HG02798 (cell line): ENCODE measurements at regions not wholly inside any gene's neighbourhood (a gene's known extent, or its start where the extent isn't known, plus 50 kb on each side); places are given as distances from the start of the nearest gene placed in this dataset.

Source experiments
- ATAC-seq: cut with Tn5 transposase; IDR thresholded peaks from one replicate; pipeline ENCODE4 v1.9.1; 2021; ENCODE audit warnings: mild to moderate bottlenecking; ENCODE audit not compliant: unreplicated experiment, poor library complexity

- ATAC-seq, result no peak
Observed at GRCh38 chr16:73852561-73852960, 444.1 kb upstream of the PSMD7 start.

DNA sequence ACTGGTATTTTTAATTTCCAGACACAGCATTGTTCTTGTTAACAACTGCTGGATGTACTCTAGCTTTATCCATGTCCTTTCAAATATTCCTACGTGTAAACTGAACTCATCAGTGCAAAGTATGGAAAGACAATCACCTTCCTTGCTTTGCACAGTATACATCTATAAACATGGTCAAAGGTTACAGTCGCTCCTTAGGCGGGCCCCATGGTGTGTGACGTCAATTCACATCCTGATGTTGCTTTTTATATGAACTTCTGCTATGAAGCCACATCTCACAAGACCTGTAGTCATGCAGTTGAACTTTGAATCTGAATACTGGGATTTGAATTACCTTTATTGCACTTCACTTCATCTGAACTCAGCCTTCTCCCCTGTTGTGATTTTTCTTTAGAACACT lies 447.6 kb upstream of the PSMD7 start:
- ATAC-seq, result no peak

- ATAC-seq, result no peak
Observed at GRCh38 chr16:73847090-73847489, 449.5 kb upstream of the PSMD7 start.

DNA sequence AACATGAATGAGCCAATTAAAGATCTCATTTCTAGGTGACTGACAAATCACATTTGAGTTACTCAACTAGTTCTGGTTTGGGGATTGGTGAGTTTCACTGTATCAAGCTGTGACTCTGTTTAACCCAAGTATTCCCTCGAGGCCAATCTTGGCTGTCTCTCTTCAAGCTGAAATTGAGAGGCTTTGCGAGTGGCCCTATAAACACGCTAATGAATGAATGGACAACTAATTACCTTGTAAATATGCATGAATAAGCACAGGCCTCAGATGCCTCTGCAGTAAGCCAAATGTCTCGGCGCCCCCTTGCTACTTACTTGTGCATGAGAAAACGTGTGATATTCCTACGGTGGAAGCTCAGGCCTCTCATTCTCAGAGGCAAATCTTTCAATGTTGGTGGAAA lies 450.3 kb upstream of the PSMD7 start:
- ATAC-seq, result no peak

GRCh38 chr16:73846007-73846330 lies 450.6 kb upstream of the PSMD7 start:
- ATAC-seq, result no peak

DNA sequence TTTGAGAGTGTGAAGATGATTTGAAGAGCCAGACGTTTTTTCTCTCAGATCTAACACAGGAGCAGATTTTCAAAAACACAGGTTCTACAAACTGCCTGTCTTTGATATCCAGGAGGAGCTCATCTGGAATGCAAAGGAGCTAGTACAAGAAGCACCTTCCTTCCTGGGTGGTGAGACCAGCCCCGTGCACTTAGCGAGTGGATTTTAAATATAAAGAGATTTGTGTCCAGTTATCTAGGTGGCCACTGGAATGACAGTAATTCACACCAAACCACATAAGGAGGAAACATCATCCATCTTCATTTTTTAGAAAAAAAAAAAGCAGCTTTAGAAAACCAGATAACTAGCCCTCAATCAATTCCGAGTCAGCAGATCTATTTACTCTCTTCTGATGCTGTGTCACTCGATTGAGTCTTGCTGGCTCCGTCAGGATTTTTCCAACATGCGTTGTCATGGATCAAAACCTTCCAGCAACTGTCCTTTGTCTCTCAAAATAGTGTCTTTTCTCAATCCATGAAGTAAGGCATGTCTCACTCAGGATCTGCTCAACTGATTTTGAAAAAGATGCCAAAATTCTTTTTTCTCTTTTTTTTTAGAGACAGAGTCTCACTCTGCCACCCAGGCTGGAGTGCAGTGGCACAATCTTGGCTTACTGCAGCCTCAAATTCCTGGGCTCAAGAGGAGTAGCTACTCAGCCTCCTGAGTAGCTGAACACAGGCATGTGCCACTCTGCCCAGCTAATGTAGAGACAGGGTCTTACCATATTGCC lies 451.2 kb upstream of the PSMD7 start:
- no peak for ATAC-seq

GRCh38 chr16:73840728-73841127 lies 455.9 kb upstream of the PSMD7 start:
- no peak for ATAC-seq

GRCh38 chr16:73831220-73831619 lies 465.4 kb upstream of the PSMD7 start:
- ATAC-seq, result no peak

GRCh38 chr16:73823205-73823849 lies 473.3 kb upstream of the PSMD7 start:
- no peak for ATAC-seq

- no peak for ATAC-seq
Observed at GRCh38 chr16:73817526-73818324, 478.9 kb upstream of the PSMD7 start.

DNA sequence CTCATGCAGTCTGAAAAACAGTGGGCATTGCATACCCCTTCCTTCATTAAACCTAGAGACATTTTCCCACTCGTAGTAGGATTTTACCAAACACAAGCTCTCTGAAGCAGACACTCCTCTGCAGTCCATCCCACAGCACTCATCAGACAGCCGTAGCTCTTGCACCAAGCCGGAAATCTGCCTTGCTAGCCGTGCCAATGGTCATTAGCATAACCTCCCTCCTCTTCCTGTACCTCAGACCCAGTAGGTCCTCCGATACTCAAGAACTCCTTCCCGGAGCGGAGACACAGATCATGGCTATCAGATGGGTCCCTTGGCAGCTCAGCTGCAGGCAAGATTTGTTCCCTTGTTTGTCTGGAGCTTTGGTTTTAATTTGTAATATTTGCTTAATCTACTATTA lies 483.1 kb upstream of the PSMD7 start:
- no peak for ATAC-seq

DNA sequence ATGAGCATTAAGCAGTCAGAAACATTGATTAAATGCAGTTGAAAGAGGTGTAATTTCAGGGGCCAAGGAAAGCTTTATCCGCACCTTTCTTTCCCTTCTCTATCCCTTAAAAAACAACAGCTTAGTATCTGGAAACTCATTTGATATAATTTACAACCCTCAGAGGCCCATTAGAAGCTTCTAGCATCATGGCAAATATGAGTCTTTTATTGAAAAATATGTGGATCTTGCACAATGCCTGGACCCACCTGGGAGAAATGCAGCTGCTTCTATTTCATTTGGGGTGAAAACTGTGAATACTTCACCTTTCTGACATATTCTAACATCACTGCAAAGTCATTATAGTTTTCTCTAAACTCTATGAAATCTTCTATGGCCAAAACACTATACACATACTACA lies 492.2 kb upstream of the PSMD7 start:
- ATAC-seq, result no peak

- ATAC-seq, result no peak
Observed at GRCh38 chr16:73798471-73798870, 498.1 kb upstream of the PSMD7 start.

GRCh38 chr16:73797115-73797514 lies 499.5 kb upstream of the PSMD7 start:
- no peak for ATAC-seq

DNA sequence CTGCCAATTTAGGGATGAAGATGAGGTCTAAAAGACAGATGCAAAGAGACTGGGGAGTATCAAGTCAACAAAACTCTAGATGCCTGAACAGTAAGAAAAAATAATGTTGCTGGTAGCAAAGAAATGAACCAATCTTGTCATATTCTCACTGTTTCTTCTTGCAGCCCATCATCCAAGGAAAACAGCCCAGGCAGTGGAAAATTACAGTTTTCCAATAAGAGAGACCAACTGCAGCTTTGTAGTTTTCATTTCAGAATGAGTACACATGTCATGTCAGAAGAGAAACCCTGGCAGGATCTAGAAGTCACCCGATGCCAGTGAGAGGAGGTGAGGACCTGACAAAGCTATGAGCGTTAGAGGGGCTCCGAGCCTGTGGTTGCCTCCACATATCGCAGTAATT lies 500.4 kb upstream of the PSMD7 start:
- ATAC-seq, result no peak

DNA sequence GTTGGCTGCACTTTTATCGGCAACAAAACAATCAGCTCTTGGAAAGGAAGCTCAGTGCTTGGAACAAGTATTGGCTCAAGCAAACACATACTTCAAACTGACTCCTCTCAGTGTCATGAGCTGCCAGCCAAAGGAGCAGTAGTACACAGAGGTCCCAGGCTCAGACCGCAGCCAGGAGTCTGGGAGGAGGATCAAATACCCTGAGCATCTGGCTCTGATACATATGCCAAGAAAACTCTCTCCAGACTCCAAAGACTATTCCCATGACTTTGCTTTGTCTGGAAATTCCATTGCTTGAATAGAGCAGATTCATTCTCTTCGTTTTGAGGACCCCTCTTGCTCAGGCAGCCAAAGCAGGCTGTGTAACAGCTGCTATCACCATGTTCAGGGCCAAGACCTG lies 501.6 kb upstream of the PSMD7 start:
- no peak for ATAC-seq

DNA sequence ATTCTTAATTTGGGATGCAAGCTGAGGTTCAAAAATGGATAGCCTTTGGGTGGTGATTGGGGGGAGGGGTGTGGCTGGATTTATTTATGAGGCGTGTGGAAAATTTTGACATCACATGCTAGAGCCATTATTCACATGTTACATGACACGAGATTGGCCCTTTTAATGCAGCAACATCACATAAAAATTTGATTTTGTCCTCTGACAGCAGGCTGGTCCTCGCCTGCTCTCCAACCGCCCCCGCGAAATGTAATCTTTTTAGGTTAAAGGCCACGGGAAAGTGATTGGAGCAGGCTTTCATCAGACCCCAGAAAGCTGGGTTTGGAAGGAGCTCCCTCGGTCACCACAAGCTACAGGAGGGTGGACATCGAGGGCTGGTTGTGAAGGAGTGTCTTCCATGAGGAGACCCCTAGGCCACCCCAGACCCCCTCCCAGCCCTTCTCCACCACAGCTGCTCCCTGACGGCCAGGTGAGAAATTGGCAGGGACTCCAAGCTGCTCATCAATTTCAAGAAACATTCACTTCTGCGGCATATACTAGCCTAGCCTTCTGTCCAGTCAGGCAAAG lies 502.7 kb upstream of the PSMD7 start:
- no peak for ATAC-seq

- no peak for ATAC-seq
Observed at GRCh38 chr16:73793260-73793659, 503.4 kb upstream of the PSMD7 start.

GRCh38 chr16:73792199-73793020 lies 504.2 kb upstream of the PSMD7 start:
- ATAC-seq, result no peak

GRCh38 chr16:73781297-73781696 lies 515.3 kb upstream of the PSMD7 start:
- ATAC-seq, result no peak
